DND-41 (cell line): ENCODE measurements at regions not wholly inside any gene's neighbourhood (a gene's known extent, or its start where the extent isn't known, plus 50 kb on each side); places are given as distances from the start of the nearest gene placed in this dataset.

Experiments
- CTCF ChIP-seq: IDR thresholded peaks from 2 replicates; pipeline ENCODE4 v1.5.1; 2012; ENCODE audit warnings: borderline replicate concordance, low read length, moderate library complexity, mild to moderate bottlenecking; ENCODE audit not compliant: poor library complexity, severe bottlenecking; ENCODE audit errors: extremely low read depth
- EZH2 ChIP-seq: IDR thresholded peaks from 3 replicates; pipeline ENCODE4 v1.6.1; 2012; ENCODE audit warnings: borderline replicate concordance, low read depth, mild to moderate bottlenecking, moderate library complexity, low read length, inconsistent platforms; ENCODE audit not compliant: severe bottlenecking

DNA sequence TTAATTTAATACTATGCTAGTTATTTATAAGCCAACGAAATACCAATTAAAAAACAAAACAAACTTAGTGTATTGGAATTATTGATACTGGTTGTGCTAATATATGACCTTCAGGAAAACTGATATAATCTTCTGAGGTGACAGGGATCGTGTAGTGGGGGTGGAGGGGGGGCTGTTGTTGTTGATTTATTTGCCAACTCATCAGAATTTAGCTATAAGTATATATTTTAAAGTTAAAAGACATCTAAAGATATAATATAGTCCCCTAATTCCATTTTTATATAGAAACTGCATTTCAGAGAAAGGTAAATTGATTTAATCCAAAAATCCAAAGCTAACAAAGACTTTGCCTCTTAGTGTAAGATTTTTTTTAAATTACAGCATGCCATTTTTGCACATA, 210.5 kb downstream of the LRRK2 start:
- TF ChIP-seq CTCF: no peak
- TF ChIP-seq EZH2: no peak
